GM12878 (cell line): ENCODE measurements at regions not wholly inside any gene's neighbourhood (a gene's known extent, or its start where the extent isn't known, plus 50 kb on each side); places are given as distances from the start of the nearest gene placed in this dataset.
A peak's percentile ranks its signal among the peaks of the same experiment; 100 is the strongest.

Experiments
- ATAC-seq: fragments of 200-7000 bp; cut with Tn5 transposase; 3 replicates; pipeline ENCODE4 v1.9.1; 2020; ENCODE audit warnings: mild to moderate bottlenecking, moderate library complexity
- BruUV-seq: library from RNA; stranded (reverse); fragments of 400-500 nt; replicated peaks from 2 replicates; lab custom pipeline; 2021; lab: Mats Ljungman, UMichigan
- CTCF ChIA-PET: fragments of 300-600 bp; sonication (Branson Sonifier 250); formaldehyde crosslinking; extraction: SDS; loops from one replicate; lab custom pipeline; 2021; ENCODE audit warnings: inconsistent platforms; lab: Yijun Ruan, JAX
- POLR2A ChIA-PET: fragments of 350-600 bp; formaldehyde crosslinking; extraction: SDS; loops from one replicate; lab custom pipeline; 2021; ENCODE audit warnings: inconsistent platforms; lab: Charles Lee
- RAD21 ChIA-PET: fragments of 300-600 bp; sonication (Branson Sonifier 250); formaldehyde crosslinking; loops from one replicate; lab custom pipeline; 2023; ENCODE audit warnings: antibody characterized with exemption; ENCODE audit not compliant: unreplicated experiment; lab: Charles Lee
- SMC1A ChIA-PET: fragments of 300-600 bp; sonication (Branson Sonifier 250); formaldehyde crosslinking; loops from one replicate; lab custom pipeline; 2023; ENCODE audit not compliant: unreplicated experiment, uncharacterized antibody; lab: Charles Lee
- DNase-seq: peaks from one replicate; pipeline ENCODE4 v3.0.0-alpha.2; 2011; ENCODE audit warnings: low read depth, low spot score
- FAIRE-seq: peaks from 3 replicates; lab custom pipeline; 2011; peaks lifted over from hg19 to GRCh38; lab: Jason Lieb, UNC
- H2AFZ ChIP-seq: 2 replicates; pipeline ENCODE4 v1.6.0; 2011; ENCODE audit warnings: low read depth, low read length, control low read depth; ENCODE audit not compliant: control insufficient read depth
- H3K27ac ChIP-seq: 2 replicates; pipeline ENCODE4 v1.5.1; 2011; ENCODE audit warnings: control low read depth; ENCODE audit not compliant: control insufficient read depth, insufficient read depth
- H3K27me3 ChIP-seq, 2 experiments: replicated peaks in 1 of 2; 2 replicates each; pipeline versions ENCODE4 v1.6.0 to v1.6.1; 2011; ENCODE audit warnings: low read length in 1 of 2; ENCODE audit not compliant: control insufficient read depth in 2 of 2, insufficient read depth in 2 of 2
- H3K36me3 ChIP-seq, 2 experiments: 2 replicates each; pipeline ENCODE4 v1.5.1; 2011; ENCODE audit warnings: low read length in 1 of 2; ENCODE audit not compliant: control insufficient read depth in 2 of 2, insufficient read depth in 2 of 2
- H3K4me1 ChIP-seq: 2 replicates; pipeline ENCODE4 v1.6.1; 2011; ENCODE audit warnings: mild to moderate bottlenecking, low read length, moderate library complexity, mixed read lengths; ENCODE audit not compliant: control insufficient read depth, insufficient read depth
- H3K4me2 ChIP-seq: 2 replicates; pipeline ENCODE4 v1.6.0; 2011; ENCODE audit warnings: control low read depth; ENCODE audit not compliant: control insufficient read depth, insufficient read depth
- H3K4me3 ChIP-seq: fragments of 200-600 bp; sonication (generic); 2 replicates; pipeline ENCODE4 v1.5.1; 2016
- H3K79me2 ChIP-seq: 2 replicates; pipeline ENCODE4 v1.6.0; 2011; ENCODE audit warnings: low read length; ENCODE audit not compliant: control insufficient read depth, insufficient read depth
- H3K9ac ChIP-seq: 2 replicates; pipeline ENCODE4 v1.8.0; 2011; ENCODE audit warnings: low read length, control low read depth, mixed read lengths; ENCODE audit not compliant: control insufficient read depth, insufficient read depth
- H3K9me3 ChIP-seq: replicated peaks from 3 replicates; pipeline ENCODE4 v1.5.1; 2011; ENCODE audit warnings: mild to moderate bottlenecking, low read length; ENCODE audit not compliant: control insufficient read depth, insufficient read depth
- H4K20me1 ChIP-seq: 2 replicates; pipeline ENCODE4 v1.6.0; 2011; ENCODE audit not compliant: control insufficient read depth, insufficient read depth
- MTA3 ChIP-seq: IDR thresholded peaks from 2 replicates; pipeline ENCODE4 v1.6.1; 2012; ENCODE audit warnings: low read length, inconsistent platforms, borderline replicate concordance
- NFYB ChIP-seq: IDR thresholded peaks from 2 replicates; pipeline ENCODE4 v1.6.1; 2011; ENCODE audit warnings: low read depth, mild to moderate bottlenecking, low read length, improper control_type of control experiment, moderate library complexity; ENCODE audit not compliant: insufficient read depth
- PAX8 ChIP-seq: fragments of 450-650 bp; IDR thresholded peaks from 2 replicates; pipeline ENCODE4 v1.6.1; 2017; ENCODE audit warnings: mild to moderate bottlenecking, moderate library complexity
- RUNX3 ChIP-seq: IDR thresholded peaks from 2 replicates; pipeline ENCODE4 v1.6.1; 2012; ENCODE audit warnings: low read length, inconsistent platforms
- SMARCA5 ChIP-seq: fragments of 450-650 bp; IDR thresholded peaks from 2 replicates; pipeline ENCODE4 v1.6.1; 2017; ENCODE audit warnings: mild to moderate bottlenecking
- WGBS: methylation state at CpG from one replicate; pipeline ENCODE4 v1.1.6; 2016; ENCODE audit warnings: low lambda C conversion rate; ENCODE audit not compliant: insufficient replicate concordance, insufficient coverage; ENCODE audit errors: missing lambda C conversion rate; 5-methylcytosine and 5-hydroxymethylcytosine counted together
- in situ Hi-C: fragments of 300-500 bp; cut with MboI; formaldehyde crosslinking; loops from 9 replicates; pipeline ENCODE4 v1.14.3; 2018; ENCODE audit warnings: mixed read lengths
- intact Hi-C: fragments of 100-400 bp; cut with micrococcal nuclease; formaldehyde crosslinking; loops from one replicate; pipeline ENCODE4 v1.14.2; 2022; ENCODE audit not compliant: unreplicated experiment
- TF ChIP-seq, protein P1 (sequence below): IDR thresholded peaks from 2 replicates; pipeline ENCODE4 v1.6.1; 2012; ENCODE audit warnings: improper control_type of control experiment, low read depth, low read length; ENCODE audit not compliant: insufficient replicate concordance

DNA sequence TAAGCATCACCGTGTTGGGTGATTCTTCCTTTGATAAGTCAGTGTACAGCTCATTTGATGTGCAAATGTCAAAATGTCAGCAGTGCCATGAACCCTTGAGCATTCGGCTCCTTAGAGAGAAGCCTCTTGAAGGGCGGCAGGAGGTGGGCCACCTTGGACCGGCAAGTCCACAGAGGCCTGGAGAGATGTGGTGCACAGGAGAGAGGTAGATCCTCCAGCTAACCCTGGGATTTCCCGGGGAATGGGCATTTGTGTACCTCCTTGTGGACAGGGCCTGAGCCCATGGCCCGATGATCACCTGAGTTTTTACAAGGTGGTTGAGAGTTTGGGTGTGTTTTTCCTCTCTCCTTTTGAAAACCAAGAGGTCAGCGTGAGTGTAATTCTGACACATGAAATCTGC lies 133.2 kb upstream of the RCN1 start (continued):
- TF ChIP-seq NFYB (no peak), MTA3 (no peak)
- TF ChIP-seq, all 136 proteins: peak for 0

DNA sequence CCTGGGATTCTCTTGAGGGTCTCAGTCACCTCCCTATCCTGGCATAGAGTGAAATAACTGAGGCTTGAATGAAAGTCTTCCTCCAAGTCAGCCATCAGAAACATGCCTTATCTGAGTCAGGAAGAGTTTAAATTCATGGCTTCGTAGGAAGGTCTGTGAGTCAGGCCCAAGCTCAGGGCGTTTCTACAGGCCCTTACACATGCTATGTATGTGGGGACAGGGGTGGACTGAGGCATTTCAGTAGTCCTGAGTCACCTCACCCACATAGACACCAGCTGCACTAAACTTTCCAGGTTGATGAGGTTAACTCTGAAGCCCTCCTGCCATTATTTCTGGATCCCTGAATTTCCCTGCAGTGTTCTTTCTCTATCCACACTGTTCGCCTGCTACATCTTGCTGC lies 134.6 kb upstream of the RCN1 start:
- no peak for DNase-seq
- no TSS peak for BruUV-seq
- RAD21 ChIA-PET, result interaction anchor here (0.6 to 5.4 kb wide), 10 partner anchors 8 to 849 kb away, joined by 3 to 67 read pairs (median 4); no protein-coding TSS in a partner anchor

More for the DNA sequence above, 134.6 kb upstream of the RCN1 start:
- H3K79me2 ChIP-seq, result no peaks in the 10 kb centered on the region
- POLR2A ChIA-PET, result interaction anchor here (0.6 kb wide), 1 partner anchor 557 kb away, joined by 4 read pairs; no protein-coding TSS in a partner anchor
- H3K4me1 ChIP-seq, result no peaks in the 10 kb centered on the region
- WGBS, result 28% methylated on average over 3 of the region's 3 CpGs
- no peaks in the 10 kb centered on the region for H3K36me3 ChIP-seq
- H4K20me1 ChIP-seq, result no peaks in the 10 kb centered on the region
- no peaks in the 10 kb centered on the region; the same call in 2 of the 3 replicates for H3K9me3 ChIP-seq
- ATAC-seq (peak; percentile 26; the same call in 1 of the 3 replicates), FAIRE-seq (no peak)
- H2AFZ ChIP-seq, result no peak overlapping the region
- TF ChIP-seq PAX8 (no peak), SMARCA5 (no peak), RUNX3 (no peak)
- TF ChIP-seq, protein P1, sequence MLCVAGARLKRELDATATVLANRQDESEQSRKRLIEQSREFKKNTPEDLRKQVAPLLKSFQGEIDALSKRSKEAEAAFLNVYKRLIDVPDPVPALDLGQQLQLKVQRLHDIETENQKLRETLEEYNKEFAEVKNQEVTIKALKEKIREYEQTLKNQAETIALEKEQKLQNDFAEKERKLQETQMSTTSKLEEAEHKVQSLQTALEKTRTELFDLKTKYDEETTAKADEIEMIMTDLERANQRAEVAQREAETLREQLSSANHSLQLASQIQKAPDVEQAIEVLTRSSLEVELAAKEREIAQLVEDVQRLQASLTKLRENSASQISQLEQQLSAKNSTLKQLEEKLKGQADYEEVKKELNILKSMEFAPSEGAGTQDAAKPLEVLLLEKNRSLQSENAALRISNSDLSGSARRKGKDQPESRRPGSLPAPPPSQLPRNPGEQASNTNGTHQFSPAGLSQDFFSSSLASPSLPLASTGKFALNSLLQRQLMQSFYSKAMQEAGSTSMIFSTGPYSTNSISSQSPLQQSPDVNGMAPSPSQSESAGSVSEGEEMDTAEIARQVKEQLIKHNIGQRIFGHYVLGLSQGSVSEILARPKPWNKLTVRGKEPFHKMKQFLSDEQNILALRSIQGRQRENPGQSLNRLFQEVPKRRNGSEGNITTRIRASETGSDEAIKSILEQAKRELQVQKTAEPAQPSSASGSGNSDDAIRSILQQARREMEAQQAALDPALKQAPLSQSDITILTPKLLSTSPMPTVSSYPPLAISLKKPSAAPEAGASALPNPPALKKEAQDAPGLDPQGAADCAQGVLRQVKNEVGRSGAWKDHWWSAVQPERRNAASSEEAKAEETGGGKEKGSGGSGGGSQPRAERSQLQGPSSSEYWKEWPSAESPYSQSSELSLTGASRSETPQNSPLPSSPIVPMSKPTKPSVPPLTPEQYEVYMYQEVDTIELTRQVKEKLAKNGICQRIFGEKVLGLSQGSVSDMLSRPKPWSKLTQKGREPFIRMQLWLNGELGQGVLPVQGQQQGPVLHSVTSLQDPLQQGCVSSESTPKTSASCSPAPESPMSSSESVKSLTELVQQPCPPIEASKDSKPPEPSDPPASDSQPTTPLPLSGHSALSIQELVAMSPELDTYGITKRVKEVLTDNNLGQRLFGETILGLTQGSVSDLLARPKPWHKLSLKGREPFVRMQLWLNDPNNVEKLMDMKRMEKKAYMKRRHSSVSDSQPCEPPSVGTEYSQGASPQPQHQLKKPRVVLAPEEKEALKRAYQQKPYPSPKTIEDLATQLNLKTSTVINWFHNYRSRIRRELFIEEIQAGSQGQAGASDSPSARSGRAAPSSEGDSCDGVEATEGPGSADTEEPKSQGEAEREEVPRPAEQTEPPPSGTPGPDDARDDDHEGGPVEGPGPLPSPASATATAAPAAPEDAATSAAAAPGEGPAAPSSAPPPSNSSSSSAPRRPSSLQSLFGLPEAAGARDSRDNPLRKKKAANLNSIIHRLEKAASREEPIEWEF, result no peak
- in situ Hi-C loops (loop anchor here (5.0 to 10.0 kb wide), 4 partner anchors 314 to 852 kb away; no protein-coding TSS in a partner anchor), intact Hi-C loops (loop anchor here (5.0 kb wide), 3 partner anchors 84 to 221 kb away; partner anchors contain the start of gene PAX6)
- H3K4me3 ChIP-seq, result no peak overlapping the region
- CTCF ChIA-PET, result interaction anchor here (1.1 to 5.4 kb wide), 16 partner anchors 10 to 849 kb away, joined by 3 to 112 read pairs (median 24); no protein-coding TSS in a partner anchor
- SMC1A ChIA-PET, result interaction anchor here (0.6 to 6.4 kb wide), 12 partner anchors 12 to 850 kb away, joined by 3 to 70 read pairs (median 6); partner anchors contain the start of genes DCDC1 and DNAJC24
- no peak overlapping the region for H3K4me2 ChIP-seq
- H3K9ac ChIP-seq, result no peak overlapping the region
- no peak overlapping the region for H3K27ac ChIP-seq
- no peaks in the 10 kb centered on the region for H3K27me3 ChIP-seq
